ENCODE measurements at regions not wholly inside any gene's neighbourhood (a gene's known extent, or its start where the extent isn't known, plus 50 kb on each side); places are given as distances from the start of the nearest gene placed in this dataset.

- BruUV-seq (replicated peaks) = no TSS peak
- Histone ChIP-seq H3K27me3 (replicated peaks in 1 of 2; ENCODE audit: control insufficient read depth in 2 of 2, insufficient read depth in 2 of 2, low read length in 1 of 2) (no peaks in the 10 kb centered on the region), H2AFZ (ENCODE audit: control insufficient read depth, low read depth, low read length) (no peak overlapping the region), H3K4me2 (ENCODE audit: control insufficient read depth, insufficient read depth) (no peak overlapping the region), H3K9ac (ENCODE audit: control insufficient read depth, insufficient read depth, low read length) (no peak overlapping the region), H3K4me3 (no peak overlapping the region), H3K79me2 (ENCODE audit: control insufficient read depth, insufficient read depth, low read length) (no peaks in the 10 kb centered on the region), H4K20me1 (ENCODE audit: control insufficient read depth, insufficient read depth) (no peaks in the 10 kb centered on the region), H3K27ac (ENCODE audit: control insufficient read depth, insufficient read depth) (no peak overlapping the region), H3K4me1 (ENCODE audit: control insufficient read depth, insufficient read depth, low read length) (no peaks in the 10 kb centered on the region), H3K36me3 (ENCODE audit: control insufficient read depth in 2 of 2, insufficient read depth in 2 of 2, low read length in 1 of 2) (no peaks in the 10 kb centered on the region), H3K9me3 (replicated peaks; ENCODE audit: control insufficient read depth, insufficient read depth, low read length) (no peaks in the 10 kb centered on the region)
- no peak for DNase-seq (ENCODE audit: low read depth, low spot score)
- ChIA-PET POLR2A (no interaction called here), SMC1A (ENCODE audit: uncharacterized antibody, unreplicated experiment) (no interaction called here), RAD21 (ENCODE audit: unreplicated experiment) (interaction anchor here (1.0 kb wide), 1 partner anchor 273 kb away, joined by 3 read pairs; no protein-coding TSS in a partner anchor), CTCF (interaction anchor here (1.9 to 4.2 kb wide), 2 partner anchors 150 to 274 kb away, joined by 7 to 17 read pairs; no protein-coding TSS in a partner anchor)
- peak; percentile 4 to 14 (median 8); a peak in 1 of 6 replicates for TF ChIP-seq CTCF (IDR thresholded peaks at IDR 0.05 in 2 of 3, conservative IDR thresholded peaks at IDR 0.05 in 1 of 3; ENCODE audit: control insufficient read depth in 2 of 3, extremely low read depth in 1 of 3, insufficient read depth in 1 of 3, low read depth in 3 of 3, low read length in 3 of 3)
- TF ChIP-seq CREB1 (IDR thresholded peaks at IDR 0.05; ENCODE audit: low read depth) = no peak
- peak; percentile 31; the same call in 1 of the 2 replicates for TF ChIP-seq RAD21 (IDR thresholded peaks at IDR 0.05; ENCODE audit: insufficient read depth, low read depth, low read length)
- no peak for TF ChIP-seq EZH2 (IDR thresholded peaks at IDR 0.05; ENCODE audit: borderline replicate concordance, control insufficient read depth, low read depth, low read length)
- no peak for TF ChIP-seq FOXM1 (IDR thresholded peaks at IDR 0.05; ENCODE audit: low read depth, low read length)
- WGBS (ENCODE audit: insufficient coverage, insufficient replicate concordance, low lambda C conversion rate, missing lambda C conversion rate) = 47% methylated on average over 5 of the region's 5 CpGs
- ATAC-seq = peak; percentile 36; the same call in 1 of the 3 replicates
- no peak for FAIRE-seq
- intact Hi-C loops (cut with micrococcal nuclease; ENCODE audit: unreplicated experiment) (no loop called here), in situ Hi-C loops (cut with MboI) (no loop called here)
Observed at GRCh38 chr4:17173300-17173699, 274.9 kb upstream of the LDB2 start.
